NCI-H82 treated with DMSO at 0.1 percent for 48 hours (cell line): ENCODE measurements at regions not wholly inside any gene's neighbourhood (a gene's known extent, or its start where the extent isn't known, plus 50 kb on each side); places are given as distances from the start of the nearest gene placed in this dataset.

ENCODE experiments used
- DNase-seq: peaks from one replicate; lab custom pipeline; 2025; ENCODE audit not compliant: unreplicated experiment; lab: John Stamatoyannopoulos, UW

DNA sequence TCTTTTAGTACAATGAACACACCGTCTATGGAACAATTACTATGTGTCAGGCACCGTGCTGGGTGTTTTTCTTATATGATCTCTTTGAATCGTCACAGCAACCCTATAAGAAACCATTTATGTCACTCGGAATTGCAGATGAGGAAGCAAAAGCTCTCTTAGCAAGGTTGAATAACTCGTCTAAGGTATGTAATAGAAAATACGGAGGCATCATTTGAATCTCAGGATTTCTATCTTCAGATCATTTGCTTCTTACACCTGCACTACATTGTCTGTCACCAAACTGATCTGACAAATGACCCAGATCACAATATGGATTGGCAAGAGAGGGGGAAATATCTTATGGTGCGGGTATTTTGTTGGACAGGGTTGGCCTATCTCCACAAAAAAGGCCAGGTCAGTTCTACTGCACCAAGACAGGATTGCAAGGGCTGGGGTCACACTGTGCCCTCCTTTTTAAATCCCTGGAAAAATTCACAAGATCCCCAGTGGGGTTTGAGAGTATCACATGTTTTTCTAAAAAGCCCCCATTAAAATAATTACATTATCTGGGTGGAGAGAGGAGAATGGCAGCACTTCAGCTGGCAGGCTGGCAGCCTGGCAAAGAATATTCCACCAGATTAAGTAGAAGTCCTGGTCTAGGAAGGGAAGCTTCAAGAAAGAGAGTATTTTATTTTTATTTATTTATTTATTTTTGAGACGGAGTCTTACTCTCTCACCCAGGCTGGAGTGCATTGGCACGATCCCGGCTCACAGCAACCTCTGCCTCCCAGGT is 110.7 kb upstream of the CLMP start:
- DNase-seq = no peak

DNA sequence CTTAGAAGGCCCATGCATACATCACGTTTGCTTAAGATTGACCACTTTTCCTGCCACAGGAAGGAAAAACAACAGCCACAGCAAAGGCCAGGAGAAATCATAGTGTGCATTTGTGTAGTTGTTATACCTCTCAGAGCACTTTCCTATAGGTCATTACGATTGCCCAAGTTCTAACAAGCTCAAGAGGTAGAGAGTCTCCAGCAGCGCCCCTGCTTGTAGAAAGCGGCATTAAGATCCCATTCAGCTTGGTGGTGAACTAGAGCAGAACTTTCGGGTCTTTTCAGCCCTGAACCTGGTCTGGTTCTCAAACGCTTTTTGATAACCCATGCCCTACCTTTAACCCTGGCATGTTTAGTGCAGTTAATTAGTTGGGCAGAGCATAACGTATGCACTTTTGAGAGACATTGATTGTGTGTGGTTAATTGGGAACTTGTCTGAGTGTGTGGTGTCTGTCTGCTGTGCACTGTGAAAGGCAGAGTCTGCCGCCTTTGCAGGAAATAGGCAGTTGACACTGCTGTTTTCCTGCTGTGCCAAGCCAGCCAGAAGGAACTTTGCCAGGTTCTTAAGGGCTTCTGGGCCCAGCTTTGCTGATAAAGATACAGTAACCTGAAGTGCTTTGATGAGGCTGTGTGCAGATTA is 109.9 kb upstream of the CLMP start:
- no peak for DNase-seq

DNA sequence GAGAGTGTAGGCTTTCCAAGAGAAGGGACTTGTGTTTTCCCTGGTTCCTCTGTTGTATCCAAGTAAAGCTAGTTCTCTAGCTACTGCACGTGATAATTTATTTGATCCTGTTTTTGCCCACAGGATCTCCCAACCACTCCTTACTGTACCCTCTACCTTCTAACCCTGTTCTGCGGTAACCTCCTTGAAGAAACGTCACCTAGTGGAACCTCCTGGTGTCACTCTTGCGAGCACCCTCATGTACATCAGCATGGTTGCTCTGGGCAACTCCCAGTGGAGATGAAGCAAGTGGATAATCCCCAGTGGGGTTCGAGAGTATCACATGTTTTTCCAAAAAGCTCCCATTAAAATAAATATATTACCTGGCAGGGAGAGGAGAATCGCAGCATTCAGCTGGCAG is 108.9 kb upstream of the CLMP start:
- DNase-seq = no peak

DNA sequence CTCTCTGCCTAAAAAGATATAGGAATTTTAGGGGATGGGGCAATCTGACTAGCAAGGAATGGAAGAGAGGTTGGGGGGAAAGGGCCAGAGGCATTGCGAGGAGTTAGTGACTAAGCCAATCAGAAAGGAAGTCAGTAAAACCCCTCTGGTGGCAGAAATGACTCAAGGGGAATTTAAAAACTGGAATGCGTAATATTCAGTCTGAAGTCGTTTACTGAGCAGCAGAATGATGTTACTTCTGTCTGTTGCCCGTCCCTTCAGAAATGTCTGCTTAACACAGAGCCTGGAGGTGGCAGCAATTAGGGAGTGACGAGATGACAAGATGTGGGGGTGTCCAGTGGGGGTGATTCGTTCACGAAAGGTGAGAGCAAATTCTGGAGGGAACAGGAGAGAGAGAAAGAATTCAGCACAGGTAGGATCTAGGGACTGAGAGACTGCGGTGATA is 107.7 kb upstream of the CLMP start:
- no peak for DNase-seq

DNA sequence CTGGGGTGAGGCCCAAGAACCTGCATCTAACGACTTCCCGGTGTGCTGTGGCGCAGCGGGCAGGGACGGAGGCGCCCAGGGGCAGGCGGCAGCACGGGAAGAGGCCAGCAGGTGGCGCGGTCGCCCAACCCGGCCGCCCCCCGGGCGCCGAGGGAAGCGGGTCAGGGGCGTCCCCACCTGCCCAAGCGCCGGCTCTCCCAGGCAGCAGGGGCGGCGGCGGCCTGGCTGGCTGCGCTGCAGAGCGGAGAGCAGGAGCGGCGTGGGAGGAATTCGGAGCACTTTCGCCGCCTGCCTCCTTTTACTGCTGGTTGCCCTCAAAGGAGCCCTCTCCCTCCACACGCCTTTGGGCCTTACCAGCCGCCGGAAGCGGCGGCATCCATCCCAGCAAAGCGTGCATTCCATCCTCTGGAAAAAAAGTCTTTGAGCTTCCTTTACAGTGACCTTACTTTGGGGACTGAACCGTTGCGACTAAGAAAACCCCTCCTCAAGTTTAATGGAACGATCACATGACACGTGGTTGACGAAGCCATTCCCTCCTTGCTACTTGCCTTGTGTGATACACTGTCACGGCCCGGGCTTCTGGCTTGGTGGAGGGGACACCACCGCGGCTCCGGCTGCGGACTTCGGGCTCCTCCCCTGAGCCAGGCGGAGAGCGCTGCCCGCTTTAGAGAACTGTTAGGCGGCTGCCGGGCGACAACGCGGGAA is 106.8 kb upstream of the CLMP start:
- DNase-seq = peak; percentile 41

DNA sequence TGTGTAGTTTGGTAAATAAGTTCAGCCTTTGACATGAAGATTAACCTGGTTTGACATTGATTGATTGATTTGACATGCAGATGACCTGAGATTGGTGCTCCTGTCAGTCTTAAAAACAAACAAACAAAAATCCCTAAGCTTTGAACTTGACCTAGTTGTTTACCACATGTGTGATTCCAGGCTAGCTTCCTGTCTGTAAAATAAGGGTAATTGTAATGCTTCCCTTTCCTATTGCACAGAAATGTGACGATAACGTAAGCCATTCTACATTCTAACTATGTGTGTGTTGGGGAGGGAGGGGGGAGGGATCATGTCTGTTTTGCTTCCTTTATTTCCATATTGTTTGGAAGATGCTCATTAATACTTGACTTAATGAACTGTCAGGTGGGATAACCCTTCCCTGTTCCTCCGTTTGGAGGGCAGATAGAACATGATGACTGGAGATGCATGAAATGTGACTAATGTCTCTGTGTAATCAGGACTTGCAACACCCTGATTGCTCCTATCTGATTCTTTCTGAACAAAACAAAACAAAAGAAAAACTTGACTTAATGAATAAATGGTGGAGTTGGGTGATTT is 106.1 kb upstream of the CLMP start:
- DNase-seq = peak; percentile 45

DNA sequence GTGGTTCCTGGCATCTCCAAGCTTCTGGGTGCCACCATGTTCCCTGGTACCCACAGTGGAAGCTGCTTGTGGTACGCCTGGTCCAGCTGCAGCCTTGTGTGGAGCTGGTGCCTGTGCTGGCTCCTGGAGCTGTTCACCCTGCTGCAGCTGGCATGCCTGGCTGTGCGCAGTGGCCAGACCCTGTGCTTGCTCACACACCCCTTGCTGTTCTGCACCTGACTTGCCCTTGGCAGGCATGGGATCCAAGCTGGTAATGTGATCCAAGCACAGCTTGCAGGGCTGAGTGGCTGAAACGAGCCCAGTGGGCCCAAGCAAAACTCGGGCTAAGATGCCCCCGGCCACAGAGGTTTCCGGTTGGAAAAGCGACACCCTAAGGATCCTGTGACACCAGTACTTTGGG is 104.7 kb upstream of the CLMP start:
- no peak for DNase-seq

DNA sequence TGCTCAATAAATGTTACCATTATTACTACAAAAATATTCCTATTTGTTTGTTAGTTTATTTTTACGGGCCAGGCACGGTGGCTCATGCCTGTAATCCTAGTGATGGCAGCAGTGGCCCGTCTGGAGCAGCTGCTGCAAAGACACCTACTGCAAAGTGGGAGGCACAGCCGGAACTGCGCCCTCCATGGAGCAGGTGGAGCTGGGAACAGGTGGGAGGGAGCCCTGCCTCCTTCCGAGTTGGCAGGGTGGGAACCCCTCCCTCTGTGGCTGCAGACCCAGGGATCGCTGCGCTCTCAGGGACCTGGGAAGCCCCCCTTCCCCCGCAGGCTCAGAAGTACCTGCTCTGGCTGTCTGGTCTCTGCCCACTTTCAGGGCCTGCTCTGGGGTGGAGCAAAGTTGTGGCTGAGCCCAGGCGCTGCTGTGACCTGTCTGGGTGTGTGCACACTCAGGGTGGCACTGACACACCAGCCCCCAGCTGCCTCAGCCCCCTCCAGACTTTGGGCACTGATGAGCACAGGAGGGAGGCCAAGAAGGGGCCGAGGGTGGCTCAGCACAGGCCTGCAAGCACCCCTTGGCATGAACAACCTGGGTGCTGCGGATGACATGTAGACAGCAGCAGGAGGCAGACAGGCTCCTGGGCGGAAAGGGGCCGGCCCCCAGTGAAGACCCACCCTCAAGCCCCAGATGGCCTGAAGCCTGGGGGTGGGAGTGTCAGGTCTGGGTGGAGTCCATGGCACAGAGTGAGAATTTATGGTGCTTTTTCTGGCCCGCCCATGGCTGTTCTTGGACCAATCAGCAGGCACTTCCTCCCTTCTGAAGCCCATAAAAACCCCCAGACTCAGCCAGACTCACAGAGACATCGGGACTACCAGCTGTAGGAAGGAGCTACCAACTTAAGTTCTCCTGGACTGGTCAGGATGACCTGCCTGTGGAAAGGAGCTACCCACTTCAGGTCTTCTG is 103.7 kb upstream of the CLMP start:
- no peak for DNase-seq

DNA sequence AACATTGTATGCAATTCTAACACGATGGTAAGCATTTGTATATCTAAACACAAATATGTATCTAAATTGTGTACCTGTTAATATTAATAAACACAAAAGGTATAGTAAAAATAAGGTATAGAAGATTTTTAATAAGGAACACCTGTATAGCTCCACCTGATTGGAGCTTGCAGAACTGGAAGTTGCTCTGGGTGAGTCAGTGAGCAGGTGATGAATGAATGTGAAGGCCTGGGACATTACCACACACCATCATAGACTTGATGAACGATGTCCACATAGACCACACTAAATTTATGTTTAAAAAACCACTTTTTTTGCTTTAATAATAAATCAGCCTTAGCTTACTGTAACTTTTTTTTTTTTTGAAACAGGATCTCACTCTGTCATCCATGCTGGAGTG is 97.6 kb upstream of the CLMP start:
- DNase-seq = no peak

DNA sequence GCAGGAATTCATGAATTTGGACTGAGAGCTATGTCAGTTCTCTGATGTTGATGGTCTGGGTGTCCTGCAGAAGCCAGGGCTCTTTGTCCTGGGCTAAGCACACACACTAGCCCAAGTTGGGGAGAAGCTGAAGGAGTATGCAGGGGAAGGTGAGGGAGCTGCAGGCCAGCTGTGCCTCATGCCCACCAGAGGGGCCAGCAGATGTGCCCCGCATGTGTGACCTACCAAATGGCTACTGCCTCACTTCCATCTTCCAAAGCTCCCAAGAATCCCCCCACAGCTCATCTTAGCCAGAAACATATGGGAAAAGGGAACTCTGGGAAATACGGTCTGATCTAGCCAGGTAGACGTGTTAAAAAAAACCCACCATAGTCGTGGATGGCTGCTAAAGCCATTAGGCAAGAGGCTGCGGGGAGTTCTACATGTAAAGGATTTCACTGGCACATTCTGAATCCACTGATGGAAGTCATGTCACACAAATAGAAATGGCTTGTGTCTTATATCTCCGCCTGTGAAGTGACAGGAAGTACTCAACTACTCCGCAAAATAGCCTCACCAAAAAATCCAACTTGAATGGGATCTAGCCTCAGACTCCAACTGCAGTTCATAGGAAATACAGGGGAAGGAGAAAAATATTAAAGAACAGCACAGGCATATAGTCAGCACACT is 96.3 kb upstream of the CLMP start:
- no peak for DNase-seq

DNA sequence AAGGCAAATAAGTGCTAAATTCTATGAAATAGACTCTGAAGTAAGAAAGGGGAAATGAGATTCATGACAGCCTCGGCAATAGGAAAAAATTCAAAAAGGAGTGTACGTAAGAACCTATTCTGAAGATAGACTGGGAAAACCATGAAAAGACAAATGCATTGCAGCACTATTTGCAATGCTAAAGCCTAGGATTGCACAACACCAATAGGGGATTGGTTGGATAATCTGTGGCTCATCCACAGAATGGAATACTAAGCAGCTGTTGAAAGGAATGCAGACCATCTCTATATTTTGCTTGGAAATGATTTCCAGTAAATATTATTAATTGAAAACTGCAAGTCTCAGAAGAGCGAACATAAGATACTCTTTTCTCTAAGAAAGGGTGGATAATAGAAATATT is 91.7 kb upstream of the CLMP start:
- no peak for DNase-seq

DNA sequence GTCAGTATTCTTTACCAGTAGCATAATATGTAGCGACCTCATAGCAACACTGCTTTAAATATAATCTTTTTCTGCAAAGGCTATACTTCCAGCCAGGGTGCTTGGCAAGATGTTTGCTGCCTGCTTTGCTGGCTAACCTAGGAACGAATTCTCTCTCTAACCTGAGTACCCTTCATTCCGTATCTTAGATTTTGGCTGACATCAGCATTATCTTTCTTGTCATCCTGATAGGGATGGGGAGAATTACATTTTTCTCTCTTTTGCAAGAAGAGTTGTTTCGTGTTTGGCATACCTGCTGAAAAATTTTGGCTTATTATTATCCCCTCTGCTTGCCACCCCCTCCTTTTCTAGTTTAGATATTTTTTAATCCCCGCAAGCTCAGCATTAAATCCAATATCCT is 91.2 kb upstream of the CLMP start:
- no peak for DNase-seq

DNA sequence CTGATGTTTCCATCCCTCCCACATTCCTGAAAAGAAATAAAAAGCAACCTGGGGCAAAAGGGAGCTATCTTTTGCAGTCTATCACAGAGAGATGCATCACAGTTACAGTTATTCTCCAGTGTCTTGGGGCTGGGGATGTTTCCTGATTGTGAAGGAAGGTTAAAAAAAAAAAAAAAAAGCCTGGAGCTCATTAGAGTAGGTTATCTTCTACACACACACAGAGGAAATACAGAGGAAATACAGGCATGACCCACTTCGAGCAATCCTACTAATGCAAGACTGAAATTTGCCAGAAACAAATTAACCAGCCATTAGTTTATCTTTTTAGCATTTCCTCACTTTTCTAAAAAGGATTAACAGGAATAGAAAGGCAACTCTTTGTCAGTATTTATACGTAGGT is 89.4 kb upstream of the CLMP start:
- DNase-seq = no peak

DNA sequence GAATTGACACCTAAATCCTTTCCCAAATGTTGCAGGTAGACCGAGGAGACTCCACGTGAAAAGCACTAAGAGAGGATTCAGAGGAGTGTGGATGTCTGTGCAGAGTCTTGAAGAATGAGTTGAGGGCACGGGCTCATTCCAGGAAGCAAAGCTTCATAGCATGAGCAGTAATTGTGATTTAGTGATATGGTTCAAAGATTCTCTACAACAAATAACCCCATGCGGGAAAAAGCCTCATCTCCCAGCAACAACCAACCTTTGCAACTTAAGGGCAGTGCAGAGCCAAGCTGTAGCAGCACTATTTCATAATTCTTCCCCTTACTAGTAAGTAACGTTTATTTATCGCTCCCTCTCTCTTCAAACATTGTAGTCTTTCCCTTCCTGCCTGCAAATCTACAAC is 87.5 kb upstream of the CLMP start:
- no peak for DNase-seq

DNA sequence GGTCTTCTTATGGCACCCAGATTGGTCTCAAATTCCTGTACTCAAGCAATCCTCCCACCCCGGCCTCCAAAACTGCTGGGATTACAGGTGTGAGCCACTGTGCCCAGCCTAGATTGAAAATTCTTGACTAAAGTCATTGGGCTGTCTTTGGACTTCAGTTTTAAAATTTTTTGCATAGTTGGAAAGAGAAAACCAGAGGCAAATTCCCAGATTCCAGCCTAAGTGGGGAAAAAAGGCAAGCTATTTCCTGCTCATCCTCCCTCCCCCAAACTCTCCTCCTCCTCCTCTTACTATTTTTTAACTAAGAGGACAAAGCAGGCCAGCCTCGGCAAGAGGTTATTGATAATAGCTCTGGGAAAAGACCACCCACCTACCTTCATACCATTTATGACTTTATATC is 78.6 kb upstream of the CLMP start:
- no peak for DNase-seq

DNA sequence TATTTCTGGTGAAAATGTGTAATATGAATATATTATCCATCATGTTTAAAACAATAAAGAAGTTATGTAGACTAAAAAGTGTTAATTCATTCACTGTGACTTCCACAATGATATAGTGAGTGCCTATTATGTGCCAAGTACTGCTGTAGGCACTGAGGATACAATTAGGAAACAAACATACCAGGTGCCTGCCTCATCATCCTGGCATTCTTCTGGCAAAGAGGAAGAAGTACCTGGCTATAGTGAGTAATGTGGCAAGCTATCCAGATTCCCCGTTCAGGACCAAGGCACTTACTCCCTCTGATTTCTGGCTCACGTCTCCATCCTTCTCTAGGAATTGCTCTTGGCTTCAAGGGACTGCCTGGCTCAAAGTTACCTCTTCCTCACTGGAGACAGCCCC is 77.5 kb upstream of the CLMP start:
- no peak for DNase-seq

DNA sequence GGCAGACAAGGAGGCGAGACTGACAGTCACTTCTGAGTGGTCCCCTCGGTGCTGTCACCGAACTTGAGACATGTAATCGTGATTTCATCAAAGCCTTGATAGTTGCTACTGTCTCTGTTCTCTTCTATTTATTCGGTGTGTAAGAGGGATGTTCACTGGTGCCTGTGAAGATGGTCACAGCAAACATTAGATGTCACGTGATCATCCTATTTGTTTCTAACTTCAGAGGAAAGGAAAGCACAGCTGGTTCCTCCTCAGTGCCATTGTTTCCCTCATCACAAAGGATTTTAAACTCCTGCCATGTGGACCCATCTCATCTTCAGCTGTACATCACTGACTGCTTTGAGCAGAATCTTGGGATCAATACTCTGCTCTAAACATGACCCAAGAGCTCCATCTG is 73.1 kb upstream of the CLMP start:
- DNase-seq = no peak

DNA sequence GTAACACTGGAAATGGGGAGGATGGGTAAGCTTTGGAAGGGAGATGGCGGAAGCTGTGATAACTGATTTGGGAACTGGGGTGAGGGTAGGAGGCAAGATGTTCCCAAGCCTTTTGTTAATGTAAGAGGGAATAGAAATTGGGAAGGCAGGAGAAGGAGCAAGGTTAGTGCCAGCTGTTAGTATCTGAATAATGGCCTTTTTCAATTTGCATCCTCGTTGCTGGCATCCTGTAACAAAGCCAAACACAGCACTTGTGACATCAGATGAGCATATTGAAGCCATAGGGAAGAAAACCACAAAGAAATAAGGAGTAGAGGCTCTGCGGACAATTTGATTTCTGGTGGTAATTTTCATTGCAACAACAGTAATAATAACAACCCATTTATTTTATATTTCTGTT is 70.9 kb upstream of the CLMP start:
- DNase-seq = no peak

DNA sequence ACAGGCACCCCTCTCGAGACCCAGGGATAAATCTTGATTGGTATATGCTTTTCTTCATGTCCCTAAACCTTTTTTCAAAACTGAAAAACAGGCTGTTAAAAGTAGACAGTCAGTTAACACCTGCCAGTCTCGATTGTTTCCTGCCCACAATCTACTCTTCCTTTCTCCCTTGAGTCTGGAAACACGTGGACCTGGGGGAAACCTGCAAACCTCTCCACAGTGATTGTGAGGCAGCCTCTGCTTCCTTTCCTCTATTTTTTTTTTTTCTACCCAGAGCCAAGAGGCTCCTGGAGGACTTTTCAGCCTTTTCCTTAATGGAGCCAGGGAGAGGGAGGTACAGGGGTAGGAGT is 69.4 kb upstream of the CLMP start:
- no peak for DNase-seq

DNA sequence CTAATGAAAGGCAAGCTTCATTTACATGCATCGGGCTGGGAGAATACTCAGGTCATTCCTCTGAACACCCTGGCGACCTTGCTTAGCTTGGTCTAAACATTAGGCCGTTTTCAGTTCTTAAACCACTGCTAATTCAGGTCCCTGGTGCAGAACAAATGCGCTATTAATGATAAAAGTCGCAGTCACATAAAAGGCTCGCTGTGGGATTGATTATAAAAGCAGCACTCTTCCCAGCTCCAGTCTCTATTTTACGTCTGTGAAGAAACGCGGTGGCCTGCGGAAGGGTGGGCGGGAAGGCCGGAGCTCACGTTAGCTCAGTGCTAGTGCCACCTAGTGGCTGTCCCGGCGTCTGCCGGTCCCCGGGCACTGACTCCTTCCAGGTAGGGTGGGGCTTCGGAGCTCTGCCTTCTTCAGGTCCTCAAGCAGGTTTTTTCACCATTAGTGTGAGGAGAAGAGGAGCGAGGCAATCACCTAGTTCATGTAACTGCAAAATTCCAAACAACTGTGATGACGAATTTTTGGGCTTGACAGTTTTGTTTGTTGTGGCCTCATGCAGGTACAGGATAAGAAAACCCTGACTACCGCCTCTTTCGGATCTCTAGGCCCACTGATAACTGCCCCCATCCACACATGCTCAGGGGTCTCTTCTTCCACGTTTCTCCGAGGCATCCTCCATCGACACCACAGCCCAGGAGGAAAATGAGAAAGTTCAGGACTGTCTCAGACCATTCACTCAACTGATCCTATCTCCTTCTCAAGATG is 66.5 kb upstream of the CLMP start:
- peak; percentile 18 for DNase-seq
